ENCODE measurements at regions not wholly inside any gene's neighbourhood (a gene's known extent, or its start where the extent isn't known, plus 50 kb on each side); places are given as distances from the start of the nearest gene placed in this dataset.
A peak's percentile ranks its signal among the peaks of the same experiment; 100 is the strongest.

- no peak for TF ChIP-seq ZNF737 (CRISPR knock-in tag; IDR thresholded peaks at IDR 0.05; ENCODE audit: borderline replicate concordance)
- TF ChIP-seq ZNF331 (CRISPR knock-in tag; IDR thresholded peaks at IDR 0.05): peak; percentile 64; the same call in 1 of the 2 replicates
- TF ChIP-seq CEBPG (CRISPR knock-in tag; IDR thresholded peaks at IDR 0.05): peak; percentile 96
- 0 out of 2 replicates have a peak, but pooled peaks have one; percentile 45 for TF ChIP-seq HHEX (CRISPR knock-in tag; IDR thresholded peaks at IDR 0.05)
- TF ChIP-seq HNF4A (CRISPR knock-in tag; IDR thresholded peaks at IDR 0.05): peak; percentile 97
- no peak for TF ChIP-seq ARNT (IDR thresholded peaks at IDR 0.05)
- TF ChIP-seq MTA1 (CRISPR knock-in tag; IDR thresholded peaks at IDR 0.05; ENCODE audit: borderline replicate concordance): peak; percentile 64; the same call in 1 of the 2 replicates
- TF ChIP-seq NFATC3 (CRISPR knock-in tag; IDR thresholded peaks at IDR 0.05): no peak
- TF ChIP-seq ZNF460 (CRISPR knock-in tag; IDR thresholded peaks at IDR 0.05; ENCODE audit: borderline replicate concordance): no peak
- peak; percentile 55; the same call in 1 of the 2 replicates for TF ChIP-seq MED1 (CRISPR knock-in tag; IDR thresholded peaks at IDR 0.05)
- TF ChIP-seq XRCC5 (optimal IDR thresholded peaks at IDR 0.05; ENCODE audit: low read length): no peak
- peak; percentile 72; the same call in 1 of the 2 replicates for TF ChIP-seq SPEN (CRISPR knock-in tag; IDR thresholded peaks at IDR 0.05; ENCODE audit: low read depth)
- TF ChIP-seq ZNF879 (CRISPR knock-in tag; IDR thresholded peaks at IDR 0.05): no peak
- no peak for TF ChIP-seq TIGD3 (CRISPR knock-in tag; IDR thresholded peaks at IDR 0.05; ENCODE audit: borderline replicate concordance)
- peak; percentile 24 for TF ChIP-seq RBM39 (IDR thresholded peaks at IDR 0.05; ENCODE audit: low read depth, low read length, poor library complexity, severe bottlenecking)
- no peak for TF ChIP-seq ZNF704 (CRISPR knock-in tag; IDR thresholded peaks at IDR 0.05; ENCODE audit: borderline replicate concordance)
- TF ChIP-seq MAFK (conservative IDR thresholded peaks at IDR 0.05 in 1 of 2, IDR thresholded peaks at IDR 0.05 in 1 of 2; ENCODE audit: low read length in 2 of 2): no peak
- no peak for TF ChIP-seq PTBP1 (IDR thresholded peaks at IDR 0.05; ENCODE audit: low read depth, low read length, poor library complexity, severe bottlenecking)
- TF ChIP-seq ZFP90 (CRISPR knock-in tag; IDR thresholded peaks at IDR 0.05; ENCODE audit: borderline replicate concordance): no peak
- TF ChIP-seq CHCHD3 (CRISPR knock-in tag; IDR thresholded peaks at IDR 0.05): no peak
- no peak for TF ChIP-seq ZNF296 (CRISPR knock-in tag; conservative IDR thresholded peaks at IDR 0.05)
- no peak for TF ChIP-seq KLF16 (CRISPR knock-in tag; IDR thresholded peaks at IDR 0.05)
- TF ChIP-seq MZF1 (CRISPR knock-in tag; IDR thresholded peaks at IDR 0.05; ENCODE audit: borderline replicate concordance): no peak
- TF ChIP-seq ZNF720 (CRISPR knock-in tag; IDR thresholded peaks at IDR 0.05): no peak
- no peak for TF ChIP-seq CREBL2 (CRISPR knock-in tag; IDR thresholded peaks at IDR 0.05; ENCODE audit: borderline replicate concordance)
- peak; percentile 35 for TF ChIP-seq YY1 (IDR thresholded peaks at IDR 0.05; ENCODE audit: insufficient read depth, insufficient replicate concordance, low read depth, low read length)
- TF ChIP-seq KAT8 (CRISPR knock-in tag; IDR thresholded peaks at IDR 0.05): no peak
- TF ChIP-seq WIZ (CRISPR knock-in tag; IDR thresholded peaks at IDR 0.05): no peak
- peak; percentile 92 for TF ChIP-seq ZNF644 (CRISPR knock-in tag; IDR thresholded peaks at IDR 0.05; ENCODE audit: low read depth)
- TF ChIP-seq KMT2A (CRISPR knock-in tag; IDR thresholded peaks at IDR 0.05): no peak
- no peak for TF ChIP-seq ZNF496 (CRISPR knock-in tag; IDR thresholded peaks at IDR 0.05; ENCODE audit: insufficient replicate concordance)
These were observed 1430.7 kb downstream of the BRD1 start (continued) for GRCh38 chr22:48396785-48397530.

Measured in HepG2 (cell line).